Activated CD8-positive, alpha-beta T cell treated with anti-CD3 and anti-CD28 coated beads for 36 hours (primary cell): ENCODE measurements at regions not wholly inside any gene's neighbourhood (a gene's known extent, or its start where the extent isn't known, plus 50 kb on each side); places are given as distances from the start of the nearest gene placed in this dataset.

Source experiments
- ATAC-seq: fragments of 200-7000 bp; cut with Tn5 transposase; one replicate; pipeline ENCODE4 v1.10.0; 2021; ENCODE audit warnings: mild to moderate bottlenecking, moderate library complexity
- CTCF ChIA-PET: fragments of 350-600 bp; sonication (Branson Sonifier 250); formaldehyde crosslinking; loops from one replicate; lab custom pipeline; 2021; ENCODE audit warnings: antibody characterized with exemption; lab: Charles Lee
- POLR2A ChIA-PET: fragments of 350-600 bp; sonication (Branson Sonifier 250); formaldehyde crosslinking; loops from one replicate; lab custom pipeline; 2021; ENCODE audit warnings: antibody characterized with exemption; lab: Charles Lee
- DNase-seq: peaks from one replicate; pipeline ENCODE4 v3.0.0-alpha.2; 2020
- H3K27ac Mint-ChIP-seq: one replicate; pipeline ENCODE4 v1.8.0; 2021; ENCODE audit warnings: mild to moderate bottlenecking, mixed read lengths
- H3K27me3 Mint-ChIP-seq: one replicate; pipeline ENCODE4 v1.8.0; 2021; ENCODE audit warnings: mixed read lengths
- H3K36me3 Mint-ChIP-seq: one replicate; pipeline ENCODE4 v1.8.0; 2021; ENCODE audit warnings: low read depth, mixed read lengths
- H3K4me1 Mint-ChIP-seq: one replicate; pipeline ENCODE4 v1.8.0; 2021; ENCODE audit warnings: low read depth, mixed read lengths
- H3K4me3 Mint-ChIP-seq: one replicate; pipeline ENCODE4 v1.8.0; 2021; ENCODE audit warnings: mild to moderate bottlenecking, moderate library complexity, mixed read lengths
- H3K9me3 Mint-ChIP-seq: one replicate; pipeline ENCODE4 v1.8.0; 2021; ENCODE audit warnings: mixed read lengths
- intact Hi-C: fragments of 100-400 bp; cut with micrococcal nuclease; formaldehyde crosslinking; loops from one replicate; pipeline ENCODE4 v1.10.0; 2022
- TF ChIP-seq, protein P1 (sequence below): fragments of 200-600 bp; IDR thresholded peaks from one replicate; pipeline ENCODE4 v1.8.0; 2022; ENCODE audit warnings: antibody characterized with exemption, mild to moderate bottlenecking

DNA sequence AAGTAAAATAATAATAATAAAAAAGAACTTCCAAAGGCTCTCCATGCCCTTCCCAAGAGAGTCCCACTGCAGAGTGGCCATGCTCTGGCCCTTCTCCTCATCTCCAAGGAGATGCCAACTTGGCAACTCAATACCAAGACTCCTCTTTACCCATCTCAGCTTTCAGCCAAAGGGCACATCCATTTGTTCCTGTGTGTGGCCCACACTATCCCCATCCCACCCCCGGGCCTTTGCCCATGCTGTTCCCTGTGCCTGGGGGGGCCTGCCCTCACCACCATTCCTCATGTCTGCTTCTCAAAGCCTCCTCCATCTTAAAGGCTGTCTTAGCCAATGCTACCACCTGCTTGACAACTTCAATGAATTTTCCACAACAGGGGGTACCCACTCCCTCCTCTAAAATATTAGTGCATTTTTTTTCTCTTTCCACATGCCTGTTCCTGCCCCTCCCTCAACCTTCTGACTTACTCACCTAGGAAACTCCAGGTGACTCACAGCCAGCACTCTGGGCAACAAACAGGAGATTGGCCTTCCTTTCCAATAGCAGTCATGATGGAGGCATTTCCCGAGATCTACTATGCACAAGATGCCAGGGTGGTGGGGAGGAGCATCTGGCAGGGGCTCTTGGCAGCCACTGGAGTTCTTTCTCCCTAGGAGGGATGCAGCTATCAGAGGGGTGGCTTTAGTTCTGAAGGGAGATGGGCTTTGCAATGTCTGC lies 109.4 kb upstream of the SMAD3 start:
- H3K4me3 Mint-ChIP-seq, result no peak overlapping the region
- intact Hi-C loops, result no loop called here
- DNase-seq (no peak), ATAC-seq (no peak)
- no peaks in the 10 kb centered on the region for H3K4me1 Mint-ChIP-seq
- TF ChIP-seq, protein P1, sequence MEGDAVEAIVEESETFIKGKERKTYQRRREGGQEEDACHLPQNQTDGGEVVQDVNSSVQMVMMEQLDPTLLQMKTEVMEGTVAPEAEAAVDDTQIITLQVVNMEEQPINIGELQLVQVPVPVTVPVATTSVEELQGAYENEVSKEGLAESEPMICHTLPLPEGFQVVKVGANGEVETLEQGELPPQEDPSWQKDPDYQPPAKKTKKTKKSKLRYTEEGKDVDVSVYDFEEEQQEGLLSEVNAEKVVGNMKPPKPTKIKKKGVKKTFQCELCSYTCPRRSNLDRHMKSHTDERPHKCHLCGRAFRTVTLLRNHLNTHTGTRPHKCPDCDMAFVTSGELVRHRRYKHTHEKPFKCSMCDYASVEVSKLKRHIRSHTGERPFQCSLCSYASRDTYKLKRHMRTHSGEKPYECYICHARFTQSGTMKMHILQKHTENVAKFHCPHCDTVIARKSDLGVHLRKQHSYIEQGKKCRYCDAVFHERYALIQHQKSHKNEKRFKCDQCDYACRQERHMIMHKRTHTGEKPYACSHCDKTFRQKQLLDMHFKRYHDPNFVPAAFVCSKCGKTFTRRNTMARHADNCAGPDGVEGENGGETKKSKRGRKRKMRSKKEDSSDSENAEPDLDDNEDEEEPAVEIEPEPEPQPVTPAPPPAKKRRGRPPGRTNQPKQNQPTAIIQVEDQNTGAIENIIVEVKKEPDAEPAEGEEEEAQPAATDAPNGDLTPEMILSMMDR, result no peak
- H3K27ac Mint-ChIP-seq, result no peak overlapping the region
- H3K9me3 Mint-ChIP-seq, result no peaks in the 10 kb centered on the region
- H3K36me3 Mint-ChIP-seq, result no peaks in the 10 kb centered on the region
- CTCF ChIA-PET, result no interaction called here
- H3K27me3 Mint-ChIP-seq, result no peaks in the 10 kb centered on the region
- POLR2A ChIA-PET, result interaction anchor here (1.4 kb wide), 1 partner anchor 10 kb away, joined by 3 read pairs; no protein-coding TSS in a partner anchor

DNA sequence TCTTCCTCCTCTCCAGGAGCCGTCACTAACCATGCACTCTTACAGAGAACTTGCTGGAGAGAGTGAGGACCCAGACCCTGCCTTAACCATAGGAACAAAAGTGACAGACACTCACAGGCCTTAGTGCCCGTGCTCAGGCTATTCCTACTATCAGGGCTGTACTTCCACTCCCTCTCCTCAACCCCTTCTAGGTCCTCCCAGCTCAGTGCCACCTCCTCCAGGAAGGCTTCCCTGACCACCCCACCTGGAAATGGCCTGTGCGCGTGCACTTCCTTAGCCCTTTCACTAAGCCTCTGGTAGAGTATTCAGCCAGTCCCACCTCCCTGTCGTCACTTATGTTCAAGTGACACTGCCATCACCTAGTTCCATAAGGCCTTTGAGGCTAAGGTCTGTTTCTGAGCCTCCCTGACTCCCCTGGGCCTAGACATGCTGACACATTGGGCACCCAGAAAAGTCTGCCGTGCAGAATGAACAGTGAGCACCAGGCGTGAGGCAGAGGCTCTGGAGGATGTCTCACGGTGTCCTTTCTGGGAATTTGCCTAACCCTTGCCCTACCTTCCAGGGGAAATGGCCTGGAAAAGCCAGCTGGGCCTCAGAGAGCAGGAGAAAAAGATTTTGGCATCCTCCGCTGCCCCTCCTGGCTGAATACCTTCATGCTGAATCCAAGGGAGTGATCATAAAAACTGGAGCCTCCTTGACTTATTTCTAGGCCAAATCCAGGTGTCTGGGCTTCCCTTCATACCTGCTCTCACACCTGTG lies 108.6 kb upstream of the SMAD3 start:
- H3K36me3 Mint-ChIP-seq, result no peaks in the 10 kb centered on the region
- no peaks in the 10 kb centered on the region for H3K27me3 Mint-ChIP-seq
- ATAC-seq (no peak), DNase-seq (no peak)
- no peak overlapping the region for H3K4me3 Mint-ChIP-seq
- ChIA-PET CTCF (interaction anchor here (1.0 to 3.1 kb wide), 2 partner anchors 10 to 477 kb away, joined by 3 to 8 read pairs; no protein-coding TSS in a partner anchor), POLR2A (interaction anchor here (1.4 kb wide), 1 partner anchor 11 kb away, joined by 3 read pairs; no protein-coding TSS in a partner anchor)
- intact Hi-C loops, result no loop called here
- no peak overlapping the region for H3K27ac Mint-ChIP-seq
- no peaks in the 10 kb centered on the region for H3K4me1 Mint-ChIP-seq
- TF ChIP-seq, protein P1, result no peak
- H3K9me3 Mint-ChIP-seq, result no peaks in the 10 kb centered on the region

DNA sequence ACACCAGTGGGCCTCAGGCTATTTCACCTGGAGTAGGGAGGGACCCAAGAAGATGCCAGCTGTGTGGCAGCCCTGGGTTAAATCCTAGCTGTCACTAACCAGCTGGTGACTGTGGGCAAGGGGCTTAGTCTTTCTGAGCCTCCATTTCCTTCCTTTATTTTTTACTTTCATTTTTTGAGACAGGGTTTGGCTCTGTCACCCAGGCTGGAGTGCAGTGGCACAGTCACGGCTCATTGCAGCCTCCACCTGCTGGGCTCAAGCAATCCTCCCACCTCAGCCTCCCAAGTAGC lies 108.0 kb upstream of the SMAD3 start:
- intact Hi-C loops, result no loop called here
- POLR2A ChIA-PET, result no interaction called here
- TF ChIP-seq, protein P1, result no peak
- Mint-ChIP-seq H3K4me3 (no peak overlapping the region), H3K36me3 (no peaks in the 10 kb centered on the region), H3K9me3 (no peaks in the 10 kb centered on the region), H3K27ac (no peak overlapping the region), H3K27me3 (no peaks in the 10 kb centered on the region), H3K4me1 (no peaks in the 10 kb centered on the region)
- CTCF ChIA-PET, result interaction anchor here (1.0 to 3.1 kb wide), 2 partner anchors 11 to 476 kb away, joined by 3 to 8 read pairs; no protein-coding TSS in a partner anchor
- ATAC-seq (no peak), DNase-seq (no peak)

DNA sequence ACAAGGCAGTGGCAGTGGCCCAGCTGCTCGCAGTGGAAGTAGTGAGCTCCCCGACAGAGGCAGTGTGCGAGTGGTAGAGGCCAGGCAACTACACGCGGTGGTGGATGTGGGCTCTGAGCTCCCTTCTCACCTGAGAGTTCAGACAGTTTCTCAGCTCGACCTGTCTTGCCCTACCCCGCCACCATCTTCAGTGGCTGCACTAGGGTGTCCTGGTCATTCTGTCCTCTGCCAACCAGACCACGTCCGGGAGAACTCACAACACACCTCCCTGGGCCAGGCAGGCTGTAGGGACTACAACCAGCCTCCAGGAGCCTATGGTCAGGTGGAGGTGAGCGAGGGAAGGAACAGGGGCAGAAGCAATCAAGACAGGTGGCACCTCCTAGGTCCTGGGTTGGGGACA lies 106.3 kb upstream of the SMAD3 start:
- POLR2A ChIA-PET, result interaction anchor here (0.8 kb wide), 1 partner anchor 155 kb away, joined by 4 read pairs; no protein-coding TSS in a partner anchor
- TF ChIP-seq, protein P1, result no peak
- Mint-ChIP-seq H3K4me1 (no peaks in the 10 kb centered on the region), H3K27me3 (no peaks in the 10 kb centered on the region), H3K4me3 (no peak overlapping the region), H3K9me3 (no peaks in the 10 kb centered on the region), H3K36me3 (no peaks in the 10 kb centered on the region), H3K27ac (no peak overlapping the region)
- no peak for DNase-seq
- ATAC-seq, result no peak
- intact Hi-C loops, result no loop called here
- CTCF ChIA-PET, result interaction anchor here (0.8 to 3.1 kb wide), 3 partner anchors 13 to 474 kb away, joined by 3 to 8 read pairs (median 3); no protein-coding TSS in a partner anchor

DNA sequence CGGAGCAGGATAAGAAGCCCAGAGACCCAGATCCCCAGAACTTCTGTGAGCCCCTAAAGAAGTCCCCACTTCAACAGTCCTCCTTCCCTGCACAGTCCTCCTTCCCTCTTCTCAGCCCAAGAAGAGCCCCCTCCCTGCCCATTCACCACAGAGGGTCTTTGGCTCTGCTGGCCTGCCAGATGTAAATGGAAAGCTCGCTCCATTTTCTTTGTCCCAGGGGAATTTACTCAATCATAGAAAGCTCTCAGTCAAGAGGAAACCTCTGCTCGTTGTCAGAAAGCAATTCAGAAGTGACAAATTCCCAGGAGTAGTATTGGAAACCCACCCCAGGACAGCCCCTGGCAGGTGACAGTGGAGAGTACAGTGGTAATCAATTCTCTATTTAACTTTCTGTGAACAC lies 105.5 kb upstream of the SMAD3 start:
- no peaks in the 10 kb centered on the region for H3K36me3 Mint-ChIP-seq
- TF ChIP-seq, protein P1, result no peak
- CTCF ChIA-PET, result interaction anchor here (0.8 to 3.1 kb wide), 2 partner anchors 14 to 474 kb away, joined by 3 to 8 read pairs; no protein-coding TSS in a partner anchor
- intact Hi-C loops, result no loop called here
- no peaks in the 10 kb centered on the region for H3K9me3 Mint-ChIP-seq
- H3K4me3 Mint-ChIP-seq, result no peak overlapping the region
- H3K27ac Mint-ChIP-seq, result no peak overlapping the region
- ATAC-seq (no peak), DNase-seq (no peak)
- no peaks in the 10 kb centered on the region for H3K4me1 Mint-ChIP-seq
- no peaks in the 10 kb centered on the region for H3K27me3 Mint-ChIP-seq
- POLR2A ChIA-PET, result interaction anchor here (0.8 kb wide), 1 partner anchor 154 kb away, joined by 4 read pairs; no protein-coding TSS in a partner anchor
